ENCODE measurements at regions not wholly inside any gene's neighbourhood (a gene's known extent, or its start where the extent isn't known, plus 50 kb on each side); places are given as distances from the start of the nearest gene placed in this dataset.

DNA sequence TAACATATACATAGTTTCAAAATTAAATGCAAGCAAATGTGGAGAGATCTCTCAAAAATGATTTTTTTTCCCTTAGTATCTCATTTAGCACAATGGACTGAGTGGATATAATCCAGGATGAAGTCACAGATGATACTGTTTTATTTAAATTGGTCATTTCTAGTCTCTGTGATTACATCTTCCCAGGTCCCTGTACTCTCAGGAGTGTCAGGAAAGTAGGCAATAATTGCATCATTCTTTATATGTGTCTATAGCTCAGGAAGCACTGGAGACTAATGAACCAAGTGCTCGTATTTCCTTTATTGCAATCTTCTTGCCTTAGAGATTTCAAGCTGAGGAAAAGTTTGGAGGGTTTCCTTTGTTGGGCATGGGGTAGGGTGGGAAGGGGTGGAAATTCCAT, 309.4 kb upstream of the THRB start:
- no peak for TF ChIP-seq POLR2A (IDR thresholded peaks at IDR 0.05)
- TF ChIP-seq, protein P1, sequence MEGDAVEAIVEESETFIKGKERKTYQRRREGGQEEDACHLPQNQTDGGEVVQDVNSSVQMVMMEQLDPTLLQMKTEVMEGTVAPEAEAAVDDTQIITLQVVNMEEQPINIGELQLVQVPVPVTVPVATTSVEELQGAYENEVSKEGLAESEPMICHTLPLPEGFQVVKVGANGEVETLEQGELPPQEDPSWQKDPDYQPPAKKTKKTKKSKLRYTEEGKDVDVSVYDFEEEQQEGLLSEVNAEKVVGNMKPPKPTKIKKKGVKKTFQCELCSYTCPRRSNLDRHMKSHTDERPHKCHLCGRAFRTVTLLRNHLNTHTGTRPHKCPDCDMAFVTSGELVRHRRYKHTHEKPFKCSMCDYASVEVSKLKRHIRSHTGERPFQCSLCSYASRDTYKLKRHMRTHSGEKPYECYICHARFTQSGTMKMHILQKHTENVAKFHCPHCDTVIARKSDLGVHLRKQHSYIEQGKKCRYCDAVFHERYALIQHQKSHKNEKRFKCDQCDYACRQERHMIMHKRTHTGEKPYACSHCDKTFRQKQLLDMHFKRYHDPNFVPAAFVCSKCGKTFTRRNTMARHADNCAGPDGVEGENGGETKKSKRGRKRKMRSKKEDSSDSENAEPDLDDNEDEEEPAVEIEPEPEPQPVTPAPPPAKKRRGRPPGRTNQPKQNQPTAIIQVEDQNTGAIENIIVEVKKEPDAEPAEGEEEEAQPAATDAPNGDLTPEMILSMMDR (IDR thresholded peaks at IDR 0.05) = no peak
